Liver (tissue), 8 donors: ENCODE measurements at regions not wholly inside any gene's neighbourhood (a gene's known extent, or its start where the extent isn't known, plus 50 kb on each side); places are given as distances from the start of the nearest gene placed in this dataset.

Experiments
- DNase-seq: peaks from one replicate; pipeline ENCODE4 v3.0.0-alpha.2; 2017; ENCODE audit warnings: low spot score
- H3K27ac ChIP-seq, 2 donors: one replicate each; pipeline ENCODE4 v1.7.0; 2013; ENCODE audit warnings: inconsistent platforms in 2 of 2, low read length in 2 of 2, control low read depth in 1 of 2, low read depth in 1 of 2, mild to moderate bottlenecking in 1 of 2
- H3K27me3 ChIP-seq, 4 donors: one replicate each; pipeline versions ENCODE4 v1.6.1 to v1.7.0; 2013; ENCODE audit warnings: low read length in 3 of 4, inconsistent platforms in 1 of 4, mild to moderate bottlenecking in 1 of 4, moderate library complexity in 1 of 4; ENCODE audit not compliant: control insufficient read depth in 4 of 4, insufficient read depth in 4 of 4
- H3K36me3 ChIP-seq, 4 donors: one replicate each; pipeline versions ENCODE4 v1.6.1 to v1.7.0; 2013; ENCODE audit warnings: low read length in 3 of 4, mild to moderate bottlenecking in 3 of 4, low read depth in 1 of 4, moderate library complexity in 1 of 4; ENCODE audit not compliant: control insufficient read depth in 4 of 4, insufficient read depth in 3 of 4
- H3K4me1 ChIP-seq, 4 donors: one replicate each; pipeline versions ENCODE4 v1.6.1 to v1.7.0; 2013; ENCODE audit warnings: low read length in 3 of 4, mild to moderate bottlenecking in 3 of 4, moderate library complexity in 1 of 4; ENCODE audit not compliant: control insufficient read depth in 4 of 4, insufficient read depth in 4 of 4
- H3K4me3 ChIP-seq, 3 donors: one replicate each; pipeline versions ENCODE4 v1.6.1 to v1.7.0; 2013; ENCODE audit warnings: low read length in 3 of 3, control low read depth in 1 of 3, low read depth in 1 of 3, mild to moderate bottlenecking in 1 of 3
- H3K9ac ChIP-seq, 2 donors: one replicate each; pipeline ENCODE4 v1.7.0; 2013; ENCODE audit warnings: low read length in 2 of 2, mild to moderate bottlenecking in 2 of 2, moderate library complexity in 2 of 2, control low read depth in 1 of 2, low read depth in 1 of 2
- H3K9me3 ChIP-seq, 4 donors: one replicate each; pipeline versions ENCODE4 v1.6.1 to v1.7.0; 2013; ENCODE audit warnings: low read length in 3 of 4; ENCODE audit not compliant: control insufficient read depth in 4 of 4
- ATF3 ChIP-seq: IDR thresholded peaks from 2 replicates; pipeline ENCODE4 v1.6.1; 2016; ENCODE audit warnings: antibody characterized with exemption
- CTCF ChIP-seq: fragments of 150-350 bp; IDR thresholded peaks from 2 replicates; pipeline ENCODE4 v1.5.1; 2017; ENCODE audit warnings: improper control_type of control experiment, low read depth, low read length; ENCODE audit not compliant: missing input control
- EGR1 ChIP-seq, 2 donors: IDR thresholded peaks; 2 replicates each; pipeline ENCODE4 v1.6.1; 2016 to 2018; ENCODE audit warnings: antibody characterized with exemption in 2 of 2, low read depth in 2 of 2
- FOXA1 ChIP-seq: IDR thresholded peaks from 2 replicates; pipeline ENCODE4 v1.6.1; 2016; ENCODE audit warnings: antibody characterized with exemption
- FOXA2 ChIP-seq: IDR thresholded peaks from 2 replicates; pipeline ENCODE4 v1.6.1; 2016; ENCODE audit warnings: antibody characterized with exemption
- GABPA ChIP-seq, 2 donors: IDR thresholded peaks in 1 of 2; conservative IDR thresholded peaks in 1 of 2; 2 replicates each; pipeline ENCODE4 v1.6.1; 2016; ENCODE audit warnings: antibody characterized with exemption in 2 of 2, mild to moderate bottlenecking in 1 of 2, moderate library complexity in 1 of 2
- HNF4A ChIP-seq, 2 donors: conservative IDR thresholded peaks; 2 replicates each; pipeline ENCODE4 v1.6.1; 2016; ENCODE audit warnings: antibody characterized with exemption in 2 of 2, mild to moderate bottlenecking in 2 of 2
- JUND ChIP-seq, 2 donors: IDR thresholded peaks; 2 replicates each; pipeline ENCODE4 v1.6.1; 2016; ENCODE audit warnings: antibody characterized with exemption in 2 of 2
- NR2F2 ChIP-seq: IDR thresholded peaks from 2 replicates; pipeline ENCODE4 v1.6.1; 2016; ENCODE audit warnings: antibody characterized with exemption
- RAD21 ChIP-seq, 2 donors: IDR thresholded peaks; 2 replicates each; pipeline ENCODE4 v1.6.1; 2016; ENCODE audit warnings: antibody characterized with exemption in 2 of 2, mild to moderate bottlenecking in 2 of 2
- REST ChIP-seq: IDR thresholded peaks from 2 replicates; pipeline ENCODE4 v1.6.1; 2016; ENCODE audit warnings: antibody characterized with exemption, mild to moderate bottlenecking
- TAF1 ChIP-seq: conservative IDR thresholded peaks from 2 replicates; pipeline ENCODE4 v1.6.1; 2016; ENCODE audit warnings: antibody characterized with exemption, mild to moderate bottlenecking
- YY1 ChIP-seq: IDR thresholded peaks from 2 replicates; pipeline ENCODE4 v1.6.1; 2016; ENCODE audit warnings: antibody characterized with exemption, mild to moderate bottlenecking
- ZBTB33 ChIP-seq: IDR thresholded peaks from 2 replicates; pipeline ENCODE4 v1.6.1; 2016; ENCODE audit warnings: antibody characterized with exemption
- WGBS: extraction: QIAGEN DNeasy Blood & Tissue Kit; methylation state at CpG from one replicate; pipeline ENCODE4 v1.1.7; 2013; 5-methylcytosine and 5-hydroxymethylcytosine counted together
- donor health status: healthy.
- donor health status: healthy.
- donor health status: healthy.
- donor health status: healthy.
- donor health status: healthy.

GRCh38 chr2:242020196-242021004, 150.9 kb downstream of the RTP5 start:
- Histone ChIP-seq H3K36me3 (no peaks in the 10 kb centered on the region), H3K27me3 (peaks cover 0 to 2% (median 0%) of the 10 kb centered on the region in 4 donors), H3K4me1 (no peaks in the 10 kb centered on the region), H3K4me3 (no peak overlapping the region), H3K27ac (no peak overlapping the region), H3K9me3 (no peaks in the 10 kb centered on the region), H3K9ac (no peak overlapping the region)
- 51% methylated on average over 26 of the region's 26 CpGs for WGBS
- DNase-seq: peak; percentile 42
- TF ChIP-seq ZBTB33 (no peak), YY1 (no peak), RAD21 (IDR thresholded peaks at IDR 0.05) (peak; percentile 77 to 79), CTCF (peak; percentile 28), EGR1 (IDR thresholded peaks at IDR 0.05; ENCODE audit: low read depth in 2 of 2) (no peak), ATF3 (no peak), JUND (IDR thresholded peaks at IDR 0.05) (no peak), FOXA1 (no peak), FOXA2 (no peak), GABPA (IDR thresholded peaks at IDR 0.05 in 1 of 2, conservative IDR thresholded peaks at IDR 0.05 in 1 of 2) (no peak), TAF1 (no peak), NR2F2 (no peak), REST (no peak), HNF4A (conservative IDR thresholded peaks at IDR 0.05) (no peak)
